ENCODE measurements at regions not wholly inside any gene's neighbourhood (a gene's known extent, or its start where the extent isn't known, plus 50 kb on each side); places are given as distances from the start of the nearest gene placed in this dataset.

DNA sequence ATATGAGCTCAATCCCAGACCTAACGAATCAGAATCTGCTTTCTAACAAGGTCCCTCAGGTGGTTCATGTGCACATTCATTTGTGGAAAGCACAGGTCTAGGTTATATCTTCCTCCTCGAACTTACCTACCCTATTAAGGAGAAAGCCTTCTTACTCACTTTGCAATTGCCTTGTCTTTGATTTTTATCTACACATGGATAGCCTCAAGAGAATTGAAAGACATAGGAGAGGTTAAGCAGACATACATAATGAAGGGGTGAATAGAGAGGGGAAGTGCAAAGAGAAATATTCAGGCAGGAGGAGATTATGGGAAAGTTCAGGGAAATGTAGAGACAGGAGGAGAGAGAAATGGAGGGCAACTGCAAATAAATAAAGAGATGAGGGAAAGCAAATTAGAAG, 422.9 kb upstream of the ADAMTS9 start:
- WGBS, 2 donors: 81 to 88% methylated on average over 2 of the region's 2 CpGs
- no peaks in the 10 kb centered on the region for H3K27me3 ChIP-seq
- no peak overlapping the region for H3K4me3 ChIP-seq (replicated peaks in 1 of 3)
- no peaks in the 10 kb centered on the region for H3K36me3 ChIP-seq
- H3K9me3 ChIP-seq: no peaks in the 10 kb centered on the region
- no peak overlapping the region for H3K27ac ChIP-seq
- no peak for DNase-seq
- TF ChIP-seq, protein P1, sequence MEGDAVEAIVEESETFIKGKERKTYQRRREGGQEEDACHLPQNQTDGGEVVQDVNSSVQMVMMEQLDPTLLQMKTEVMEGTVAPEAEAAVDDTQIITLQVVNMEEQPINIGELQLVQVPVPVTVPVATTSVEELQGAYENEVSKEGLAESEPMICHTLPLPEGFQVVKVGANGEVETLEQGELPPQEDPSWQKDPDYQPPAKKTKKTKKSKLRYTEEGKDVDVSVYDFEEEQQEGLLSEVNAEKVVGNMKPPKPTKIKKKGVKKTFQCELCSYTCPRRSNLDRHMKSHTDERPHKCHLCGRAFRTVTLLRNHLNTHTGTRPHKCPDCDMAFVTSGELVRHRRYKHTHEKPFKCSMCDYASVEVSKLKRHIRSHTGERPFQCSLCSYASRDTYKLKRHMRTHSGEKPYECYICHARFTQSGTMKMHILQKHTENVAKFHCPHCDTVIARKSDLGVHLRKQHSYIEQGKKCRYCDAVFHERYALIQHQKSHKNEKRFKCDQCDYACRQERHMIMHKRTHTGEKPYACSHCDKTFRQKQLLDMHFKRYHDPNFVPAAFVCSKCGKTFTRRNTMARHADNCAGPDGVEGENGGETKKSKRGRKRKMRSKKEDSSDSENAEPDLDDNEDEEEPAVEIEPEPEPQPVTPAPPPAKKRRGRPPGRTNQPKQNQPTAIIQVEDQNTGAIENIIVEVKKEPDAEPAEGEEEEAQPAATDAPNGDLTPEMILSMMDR (IDR thresholded peaks at IDR 0.05): no peak
- no peak for TF ChIP-seq POLR2A (IDR thresholded peaks at IDR 0.05)
- no peaks in the 10 kb centered on the region for H3K4me1 ChIP-seq
- intact Hi-C loops (cut with DNase I): no loop called here

DNA sequence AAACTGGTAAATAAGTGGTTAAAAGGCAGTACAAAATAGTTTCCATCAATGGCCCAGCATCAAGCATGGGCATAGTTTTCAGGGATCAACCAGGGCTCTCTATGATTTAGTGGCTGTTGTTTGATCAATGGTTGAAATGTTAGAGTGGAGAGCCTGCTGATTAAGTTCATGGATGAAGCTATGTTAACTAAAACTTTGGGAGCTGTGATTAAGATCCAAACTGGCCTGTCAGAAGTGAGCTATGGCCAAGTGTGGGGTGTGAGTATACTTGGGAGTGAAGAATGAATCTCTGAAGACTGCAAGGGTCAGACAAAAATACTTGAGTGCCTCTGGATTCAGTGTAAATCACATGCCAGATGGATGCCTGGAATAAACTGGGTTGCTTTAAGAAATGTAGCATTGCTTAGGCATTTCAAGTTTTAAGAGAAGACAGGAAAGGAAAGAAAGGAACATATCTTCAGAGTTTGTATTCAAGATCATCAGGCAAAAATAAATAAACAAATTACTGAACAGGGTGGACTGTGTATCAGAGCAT, 422.2 kb upstream of the ADAMTS9 start:
- no peaks in the 10 kb centered on the region for H3K27me3 ChIP-seq
- no peak overlapping the region for H3K4me3 ChIP-seq (replicated peaks in 1 of 3)
- intact Hi-C loops (cut with DNase I): no loop called here
- no peaks in the 10 kb centered on the region for H3K9me3 ChIP-seq
- TF ChIP-seq, protein P1 (IDR thresholded peaks at IDR 0.05): no peak
- TF ChIP-seq POLR2A (IDR thresholded peaks at IDR 0.05): no peak
- no peak for DNase-seq
- no peak overlapping the region for H3K27ac ChIP-seq
- H3K36me3 ChIP-seq: no peaks in the 10 kb centered on the region
- H3K4me1 ChIP-seq: no peaks in the 10 kb centered on the region

DNA sequence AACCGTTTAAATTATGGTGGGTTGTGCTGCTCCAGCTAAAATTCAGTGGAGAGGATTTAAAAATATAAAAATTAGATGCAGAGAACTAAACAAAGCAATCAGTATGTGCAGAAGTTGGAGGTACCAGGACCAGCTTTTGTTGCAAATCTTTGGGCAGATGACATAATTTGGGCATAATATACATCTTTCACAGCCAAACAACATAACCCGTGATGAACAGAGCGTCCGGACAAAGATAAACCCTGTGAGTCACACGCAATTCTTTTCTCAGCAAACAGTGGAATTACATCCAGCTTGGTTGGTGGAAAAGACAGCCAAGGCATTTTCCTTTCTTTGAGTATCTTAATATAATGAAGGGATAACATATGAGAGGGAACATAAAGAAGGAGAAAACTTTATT, 419.4 kb upstream of the ADAMTS9 start:
- no peaks in the 10 kb centered on the region for H3K9me3 ChIP-seq
- H3K36me3 ChIP-seq: no peaks in the 10 kb centered on the region
- no peak overlapping the region for H3K4me3 ChIP-seq (replicated peaks in 1 of 3)
- 66 to 72% methylated on average over 5 of the region's 5 CpGs for WGBS, 2 donors
- no peaks in the 10 kb centered on the region for H3K4me1 ChIP-seq
- no peak for DNase-seq
- no peak overlapping the region for H3K27ac ChIP-seq
- no peaks in the 10 kb centered on the region for H3K27me3 ChIP-seq
- TF ChIP-seq, protein P1 (IDR thresholded peaks at IDR 0.05): no peak
- TF ChIP-seq POLR2A (IDR thresholded peaks at IDR 0.05): no peak
- intact Hi-C loops (cut with DNase I): no loop called here

DNA sequence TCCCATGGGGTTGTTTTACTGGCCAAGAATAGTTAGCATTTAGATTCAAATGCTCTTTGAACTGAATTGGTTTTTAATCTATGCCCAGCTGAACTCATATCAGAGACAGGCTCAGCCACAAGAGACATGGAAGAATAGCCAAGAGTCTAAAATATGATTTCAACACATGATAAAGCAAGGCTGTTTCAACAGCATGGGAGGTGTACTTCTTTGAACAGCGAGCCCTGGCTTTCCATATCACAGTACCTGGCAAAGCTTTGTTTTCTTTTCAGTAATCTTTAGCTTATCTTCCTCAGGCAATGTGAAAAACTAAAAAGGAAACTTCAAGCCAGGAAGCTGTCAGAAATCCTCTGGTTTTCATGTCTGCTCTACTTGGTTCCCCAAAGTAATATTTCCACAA, 413.6 kb upstream of the ADAMTS9 start:
- H3K27me3 ChIP-seq: no peaks in the 10 kb centered on the region
- no peaks in the 10 kb centered on the region for H3K4me1 ChIP-seq
- intact Hi-C loops (cut with DNase I): no loop called here
- no peaks in the 10 kb centered on the region for H3K36me3 ChIP-seq
- no peak overlapping the region for H3K4me3 ChIP-seq (replicated peaks in 1 of 3)
- H3K9me3 ChIP-seq: no peaks in the 10 kb centered on the region
- 52 to 57% methylated on average over 1 of the region's 1 CpG for WGBS, 2 donors
- no peak for DNase-seq
- no peak overlapping the region for H3K27ac ChIP-seq
- TF ChIP-seq, protein P1 (IDR thresholded peaks at IDR 0.05): no peak
- no peak for TF ChIP-seq POLR2A (IDR thresholded peaks at IDR 0.05)

DNA sequence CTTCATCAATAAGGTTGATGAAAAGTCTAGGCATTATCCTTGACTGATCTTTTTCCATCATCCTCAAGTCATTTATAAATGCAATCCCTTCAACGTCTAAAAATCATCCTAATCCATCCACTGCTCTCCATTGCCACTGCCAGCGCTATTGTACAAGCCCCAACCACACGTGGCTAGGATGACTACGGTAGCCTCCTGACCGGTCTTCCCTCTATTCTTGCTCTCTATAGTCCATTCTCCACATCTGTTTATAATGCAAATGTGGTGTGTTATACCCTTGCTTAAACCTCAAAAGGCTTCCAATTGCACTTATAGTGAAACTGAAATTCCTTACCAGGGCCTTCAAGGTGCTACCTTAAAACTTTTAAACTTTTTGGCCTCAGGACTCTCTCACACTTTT, 410.6 kb upstream of the ADAMTS9 start:
- intact Hi-C loops (cut with DNase I): no loop called here
- 86 to 92% methylated on average over 5 of the region's 5 CpGs for WGBS, 2 donors
- no peak overlapping the region for H3K4me3 ChIP-seq (replicated peaks in 1 of 3)

More for the DNA sequence above, 410.6 kb upstream of the ADAMTS9 start:
- H3K36me3 ChIP-seq: no peaks in the 10 kb centered on the region
- no peaks in the 10 kb centered on the region for H3K9me3 ChIP-seq
- no peaks in the 10 kb centered on the region for H3K27me3 ChIP-seq
- no peak overlapping the region for H3K27ac ChIP-seq
- H3K4me1 ChIP-seq: no peaks in the 10 kb centered on the region
- no peak for DNase-seq
- TF ChIP-seq, protein P1 (IDR thresholded peaks at IDR 0.05): no peak
- TF ChIP-seq POLR2A (IDR thresholded peaks at IDR 0.05): no peak

All from thyroid gland (tissue), 4 donors.